HEK293 (cell line): ENCODE measurements at regions not wholly inside any gene's neighbourhood (a gene's known extent, or its start where the extent isn't known, plus 50 kb on each side); places are given as distances from the start of the nearest gene placed in this dataset.

Source experiments
- CTCF ChIA-PET: fragments of 350-600 bp; formaldehyde crosslinking; extraction: SDS; loops from one replicate; lab custom pipeline; 2021; ENCODE audit warnings: antibody characterized with exemption; lab: Yijun Ruan, JAX
- POLR2A ChIA-PET: fragments of 300-600 bp; formaldehyde crosslinking; extraction: SDS; loops from one replicate; lab custom pipeline; 2020; ENCODE audit warnings: antibody characterized with exemption, inconsistent platforms; lab: Yijun Ruan, JAX
- H3K27ac ChIP-seq: fragments of 200-500 bp; sonication (Bioruptor generic); 2 replicates; pipeline ENCODE4 v1.5.1; 2014; ENCODE audit warnings: low read depth, low read length, control low read depth, inconsistent platforms; ENCODE audit errors: extremely low read depth
- H3K36me3 ChIP-seq, 2 experiments: fragments of 200-500 bp in 1 of 2; sonication (Bioruptor generic) in 1 of 2; 1 replicate in 1 of 2; 2 replicates in 1 of 2; pipeline ENCODE4 v1.5.1; 2014 to 2017; ENCODE audit warnings: inconsistent platforms in 2 of 2, low read length in 2 of 2; ENCODE audit not compliant: control insufficient read depth in 2 of 2, insufficient read depth in 1 of 2
- H3K4me1 ChIP-seq: fragments of 200-500 bp; sonication (Bioruptor generic); 2 replicates; pipeline ENCODE4 v1.5.1; 2014; ENCODE audit warnings: mild to moderate bottlenecking, low read length, inconsistent platforms; ENCODE audit not compliant: control insufficient read depth, insufficient read depth
- H3K4me3 ChIP-seq: 2 replicates; pipeline ENCODE4 v1.5.1; 2011; ENCODE audit warnings: low read depth, mild to moderate bottlenecking, control low read depth, low read length, moderate library complexity
- H3K9me3 ChIP-seq: fragments of 200-500 bp; sonication (Bioruptor generic); 2 replicates; pipeline ENCODE4 v1.5.1; 2014; ENCODE audit warnings: low read depth, low read length, inconsistent platforms; ENCODE audit not compliant: control insufficient read depth, insufficient read depth
- AEBP2 ChIP-seq: fragments of 450-650 bp; formaldehyde crosslinking; IDR thresholded peaks from 2 replicates; pipeline ENCODE4 v1.5.1; 2016; ENCODE audit warnings: missing biosample characterization, missing genetic modification characterization, borderline replicate concordance
- KLF1 ChIP-seq: fragments of 450-650 bp; formaldehyde crosslinking; IDR thresholded peaks from 2 replicates; pipeline ENCODE4 v1.5.1; 2016; ENCODE audit warnings: missing biosample characterization, missing genetic modification characterization
- KLF17 ChIP-seq: fragments of 450-650 bp; formaldehyde crosslinking; IDR thresholded peaks from 2 replicates; pipeline ENCODE4 v1.5.1; 2016; ENCODE audit warnings: missing biosample characterization, missing genetic modification characterization
- KLF9 ChIP-seq: fragments of 450-650 bp; formaldehyde crosslinking; IDR thresholded peaks from 2 replicates; pipeline ENCODE4 v1.5.1; 2016; ENCODE audit warnings: missing biosample characterization, missing genetic modification characterization, low read depth
- RBAK ChIP-seq: fragments of 450-650 bp; formaldehyde crosslinking; IDR thresholded peaks from 2 replicates; pipeline ENCODE4 v1.5.1; 2016; ENCODE audit warnings: missing biosample characterization, missing genetic modification characterization
- SALL2 ChIP-seq: fragments of 450-650 bp; formaldehyde crosslinking; IDR thresholded peaks from 2 replicates; pipeline ENCODE4 v1.5.0; 2017; ENCODE audit warnings: missing biosample characterization, mild to moderate bottlenecking, missing genetic modification characterization, borderline replicate concordance
- SCRT1 ChIP-seq: fragments of 450-650 bp; formaldehyde crosslinking; IDR thresholded peaks from 2 replicates; pipeline ENCODE4 v1.5.1; 2016; ENCODE audit warnings: missing biosample characterization, missing genetic modification characterization, borderline replicate concordance
- SP3 ChIP-seq: fragments of 450-650 bp; formaldehyde crosslinking; IDR thresholded peaks from 2 replicates; pipeline ENCODE4 v1.5.1; 2016; ENCODE audit warnings: missing biosample characterization, missing genetic modification characterization
- SP7 ChIP-seq: fragments of 450-650 bp; formaldehyde crosslinking; IDR thresholded peaks from 2 replicates; pipeline ENCODE4 v1.5.1; 2016; ENCODE audit warnings: missing biosample characterization, missing genetic modification characterization
- ZBTB20 ChIP-seq: fragments of 450-650 bp; formaldehyde crosslinking; IDR thresholded peaks from 2 replicates; pipeline ENCODE4 v1.5.1; 2016; ENCODE audit warnings: missing biosample characterization, missing genetic modification characterization
- ZNF114 ChIP-seq: fragments of 450-650 bp; formaldehyde crosslinking; IDR thresholded peaks from 2 replicates; pipeline ENCODE4 v1.5.0; 2017; ENCODE audit warnings: missing biosample characterization, missing genetic modification characterization
- ZNF157 ChIP-seq: fragments of 450-650 bp; formaldehyde crosslinking; IDR thresholded peaks from 2 replicates; pipeline ENCODE4 v1.5.1; 2016; ENCODE audit warnings: missing biosample characterization, missing genetic modification characterization
- ZNF19 ChIP-seq: fragments of 450-650 bp; formaldehyde crosslinking; IDR thresholded peaks from 2 replicates; pipeline ENCODE4; 2016; ENCODE audit warnings: missing biosample characterization, missing genetic modification characterization, low read depth
- ZNF239 ChIP-seq: fragments of 450-650 bp; formaldehyde crosslinking; IDR thresholded peaks from 2 replicates; pipeline ENCODE4 v1.5.1; 2016; ENCODE audit warnings: missing biosample characterization, missing genetic modification characterization
- ZNF266 ChIP-seq: fragments of 450-650 bp; formaldehyde crosslinking; IDR thresholded peaks from 2 replicates; pipeline ENCODE4 v1.5.1; 2016; ENCODE audit warnings: missing biosample characterization, missing genetic modification characterization, low read depth
- ZNF426 ChIP-seq: fragments of 450-650 bp; formaldehyde crosslinking; IDR thresholded peaks from 2 replicates; pipeline ENCODE4 v1.5.1; 2017; ENCODE audit warnings: missing biosample characterization, missing genetic modification characterization, mild to moderate bottlenecking, inconsistent platforms, moderate library complexity
- ZNF561 ChIP-seq: fragments of 450-650 bp; IDR thresholded peaks from 2 replicates; pipeline ENCODE4 v1.5.1; 2018; ENCODE audit warnings: missing biosample characterization, missing genetic modification characterization, borderline replicate concordance
- ZNF585B ChIP-seq: fragments of 450-650 bp; formaldehyde crosslinking; IDR thresholded peaks from 2 replicates; pipeline ENCODE4 v1.5.1; 2016; ENCODE audit warnings: missing biosample characterization, missing genetic modification characterization
- ZNF621 ChIP-seq: fragments of 450-650 bp; formaldehyde crosslinking; IDR thresholded peaks from 2 replicates; pipeline ENCODE4 v1.5.1; 2017; ENCODE audit warnings: missing biosample characterization, missing genetic modification characterization
- ZSCAN16 ChIP-seq: fragments of 450-650 bp; formaldehyde crosslinking; IDR thresholded peaks from 2 replicates; pipeline ENCODE4 v1.5.1; 2016; ENCODE audit warnings: missing biosample characterization, missing genetic modification characterization
- TF ChIP-seq, protein P1 (sequence below): fragments of 450-650 bp; formaldehyde crosslinking; IDR thresholded peaks from 2 replicates; pipeline ENCODE4 v1.5.1; 2016; ENCODE audit warnings: missing biosample characterization, missing genetic modification characterization
- TF ChIP-seq, protein P2 (sequence below): fragments of 450-650 bp; formaldehyde crosslinking; IDR thresholded peaks from 2 replicates; pipeline ENCODE4 v1.5.1; 2016; ENCODE audit warnings: missing biosample characterization, missing genetic modification characterization

DNA sequence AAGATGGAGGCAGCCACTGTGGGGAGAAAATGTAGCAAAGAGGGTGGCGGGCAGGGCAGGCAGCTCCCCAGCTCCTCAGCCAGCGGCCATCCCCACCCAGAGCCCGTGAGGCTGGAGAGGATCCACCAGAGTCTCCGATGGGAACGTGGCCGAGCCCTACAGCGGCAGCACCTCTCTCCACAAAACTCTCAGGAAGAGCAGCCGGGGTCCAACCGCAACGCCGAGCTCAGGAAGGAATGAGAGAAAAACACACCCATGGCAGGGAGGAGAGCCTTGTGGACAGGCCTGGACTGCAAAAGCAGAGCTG, 54.0 kb upstream of the ADGRA1 start (continued):
- TF ChIP-seq ZNF114 (tag by site-specific recombination) = no peak
- TF ChIP-seq, protein P1, sequence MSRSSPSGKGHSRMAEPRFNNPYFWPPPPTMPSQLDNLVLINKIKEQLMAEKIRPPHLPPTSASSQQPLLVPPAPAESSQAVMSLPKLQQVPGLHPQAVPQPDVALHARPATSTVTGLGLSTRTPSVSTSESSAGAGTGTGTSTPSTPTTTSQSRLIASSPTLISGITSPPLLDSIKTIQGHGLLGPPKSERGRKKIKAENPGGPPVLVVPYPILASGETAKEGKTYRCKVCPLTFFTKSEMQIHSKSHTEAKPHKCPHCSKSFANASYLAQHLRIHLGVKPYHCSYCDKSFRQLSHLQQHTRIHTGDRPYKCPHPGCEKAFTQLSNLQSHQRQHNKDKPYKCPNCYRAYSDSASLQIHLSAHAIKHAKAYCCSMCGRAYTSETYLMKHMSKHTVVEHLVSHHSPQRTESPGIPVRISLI = no peak
- TF ChIP-seq ZNF239 (tag by site-specific recombination) = no peak
- TF ChIP-seq ZNF621 (tag by site-specific recombination) = no peak
- TF ChIP-seq ZNF19 (tag by site-specific recombination) = no peak
- TF ChIP-seq ZBTB20 (tag by site-specific recombination) = no peak
- no peak for TF ChIP-seq ZSCAN16 (tag by site-specific recombination)
- no peak for TF ChIP-seq SALL2 (tag by site-specific recombination)
- no peak for TF ChIP-seq ZNF157

GRCh38 chr10:133032976-133033741, 54.6 kb upstream of the ADGRA1 start:
- Histone ChIP-seq H3K4me3 (no peak overlapping the region), H3K36me3 (no peaks in the 10 kb centered on the region), H3K27ac (no peak overlapping the region), H3K9me3 (no peaks in the 10 kb centered on the region), H3K4me1 (no peaks in the 10 kb centered on the region)
- POLR2A ChIA-PET = no interaction called here
- no peak for TF ChIP-seq RBAK (tag by site-specific recombination)
- TF ChIP-seq ZNF585B (tag by site-specific recombination) = no peak
- CTCF ChIA-PET = no interaction called here

DNA sequence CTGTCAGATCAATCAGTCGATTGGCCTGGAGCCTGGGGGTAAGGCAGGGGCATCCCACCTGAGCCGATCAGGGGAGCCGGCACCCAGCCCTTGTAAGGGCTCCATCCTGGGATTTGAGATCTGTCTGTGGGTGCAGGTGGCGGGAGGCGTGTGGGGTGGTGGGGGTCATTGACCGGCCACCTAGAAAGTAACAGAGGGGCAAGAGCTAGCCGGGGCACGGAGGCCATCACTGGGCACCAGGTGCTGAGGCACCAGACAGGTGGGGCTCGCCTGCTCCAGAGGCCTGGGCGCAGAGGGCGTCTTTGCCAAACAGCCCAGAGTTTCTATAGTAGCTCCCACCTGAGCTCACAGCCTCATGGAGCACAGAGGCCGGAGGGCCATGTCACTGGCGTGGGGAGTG, 55.5 kb upstream of the ADGRA1 start:
- Histone ChIP-seq H3K9me3 (no peaks in the 10 kb centered on the region), H3K4me3 (no peak overlapping the region), H3K4me1 (no peaks in the 10 kb centered on the region), H3K36me3 (no peaks in the 10 kb centered on the region), H3K27ac (no peak overlapping the region)
- POLR2A ChIA-PET = no interaction called here
- CTCF ChIA-PET = no interaction called here
- no peak for TF ChIP-seq AEBP2 (tag by site-specific recombination)
- TF ChIP-seq, protein P2, sequence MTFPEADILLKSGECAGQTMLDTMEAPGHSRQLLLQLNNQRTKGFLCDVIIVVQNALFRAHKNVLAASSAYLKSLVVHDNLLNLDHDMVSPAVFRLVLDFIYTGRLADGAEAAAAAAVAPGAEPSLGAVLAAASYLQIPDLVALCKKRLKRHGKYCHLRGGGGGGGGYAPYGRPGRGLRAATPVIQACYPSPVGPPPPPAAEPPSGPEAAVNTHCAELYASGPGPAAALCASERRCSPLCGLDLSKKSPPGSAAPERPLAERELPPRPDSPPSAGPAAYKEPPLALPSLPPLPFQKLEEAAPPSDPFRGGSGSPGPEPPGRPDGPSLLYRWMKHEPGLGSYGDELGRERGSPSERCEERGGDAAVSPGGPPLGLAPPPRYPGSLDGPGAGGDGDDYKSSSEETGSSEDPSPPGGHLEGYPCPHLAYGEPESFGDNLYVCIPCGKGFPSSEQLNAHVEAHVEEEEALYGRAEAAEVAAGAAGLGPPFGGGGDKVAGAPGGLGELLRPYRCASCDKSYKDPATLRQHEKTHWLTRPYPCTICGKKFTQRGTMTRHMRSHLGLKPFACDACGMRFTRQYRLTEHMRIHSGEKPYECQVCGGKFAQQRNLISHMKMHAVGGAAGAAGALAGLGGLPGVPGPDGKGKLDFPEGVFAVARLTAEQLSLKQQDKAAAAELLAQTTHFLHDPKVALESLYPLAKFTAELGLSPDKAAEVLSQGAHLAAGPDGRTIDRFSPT (tag by site-specific recombination) = no peak
- TF ChIP-seq KLF17 (tag by site-specific recombination) = no peak
- TF ChIP-seq ZNF426 (tag by site-specific recombination) = no peak
- TF ChIP-seq SP7 (tag by site-specific recombination) = no peak
- no peak for TF ChIP-seq SALL2 (tag by site-specific recombination)
- no peak for TF ChIP-seq ZNF266 (tag by site-specific recombination)
- TF ChIP-seq KLF1 (tag by site-specific recombination) = no peak
- no peak for TF ChIP-seq SP3
- no peak for TF ChIP-seq SCRT1 (tag by site-specific recombination)
- TF ChIP-seq KLF9 (tag by site-specific recombination) = no peak
- TF ChIP-seq ZNF561 = no peak
